ENCODE measurements at regions not wholly inside any gene's neighbourhood (a gene's known extent, or its start where the extent isn't known, plus 50 kb on each side); places are given as distances from the start of the nearest gene placed in this dataset.

DNA sequence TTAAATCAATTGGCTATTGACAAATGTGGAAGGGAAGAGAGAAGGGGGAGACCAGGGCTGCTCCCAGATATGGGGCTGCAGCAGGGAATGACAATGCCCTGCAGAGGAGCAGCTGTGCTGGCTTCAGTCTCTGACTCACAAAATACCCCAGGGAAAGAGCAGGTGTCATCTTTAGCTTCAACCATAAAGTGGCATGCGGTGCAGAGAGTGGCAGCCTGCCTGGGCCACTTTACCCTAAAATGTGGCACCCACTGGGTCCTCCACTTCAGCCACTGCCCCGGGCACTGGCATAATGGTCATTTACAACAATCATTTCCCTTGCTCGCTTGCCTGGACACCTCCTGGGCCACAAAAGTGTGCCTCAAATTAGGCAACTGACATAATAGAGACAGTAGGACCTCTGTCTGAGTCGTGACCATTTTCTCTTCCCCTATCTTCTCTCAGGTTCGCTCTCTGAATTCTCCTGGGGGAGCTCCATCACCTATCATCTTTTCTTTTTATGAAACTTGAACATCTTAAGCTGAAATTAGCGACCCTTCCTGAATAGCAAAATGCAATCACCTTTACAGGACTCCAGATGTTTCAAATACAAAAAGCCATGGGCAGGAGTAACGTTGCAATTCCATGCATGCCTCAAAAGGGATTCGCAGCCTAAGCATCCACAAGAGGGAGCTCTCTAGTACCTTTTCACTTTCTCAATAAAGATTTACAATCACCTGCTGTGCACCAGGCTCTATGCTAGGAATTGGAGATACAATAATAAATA is 179.9 kb upstream of the ATF7IP start:
- H3K27ac Mint-ChIP-seq, result peak overlapping the region; percentile 35
- H3K4me1 Mint-ChIP-seq, result peaks cover 30% of the 10 kb centered on the region
- peaks cover 11% of the 10 kb centered on the region for H3K27me3 Mint-ChIP-seq
- no peaks in the 10 kb centered on the region for H3K9me3 Mint-ChIP-seq
- peak overlapping the region; percentile 74 for H3K4me3 Mint-ChIP-seq
- no peaks in the 10 kb centered on the region for H3K36me3 Mint-ChIP-seq
- ATAC-seq, result peak; percentile 86

DNA sequence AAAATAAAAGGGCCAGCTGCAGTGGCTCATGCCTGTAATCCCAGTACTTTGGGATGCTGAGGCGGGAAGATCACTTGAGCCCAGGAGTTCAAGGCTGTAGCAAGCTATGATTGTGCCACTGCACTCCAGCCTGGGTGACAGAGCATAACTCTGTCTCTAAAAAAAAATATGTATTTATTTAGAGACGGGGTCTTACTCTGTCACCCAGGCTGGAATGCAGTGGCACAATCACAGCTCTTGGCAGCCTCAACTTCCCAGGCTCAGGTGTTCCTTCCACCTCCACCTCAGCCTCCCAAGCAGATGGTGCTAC is 179.3 kb upstream of the ATF7IP start:
- no peak overlapping the region for H3K4me3 Mint-ChIP-seq
- no peak for ATAC-seq
- H3K4me1 Mint-ChIP-seq, result peaks cover 34% of the 10 kb centered on the region
- peak overlapping the region; percentile 35 for H3K27ac Mint-ChIP-seq
- H3K27me3 Mint-ChIP-seq, result peaks cover 11% of the 10 kb centered on the region
- H3K36me3 Mint-ChIP-seq, result no peaks in the 10 kb centered on the region
- no peaks in the 10 kb centered on the region for H3K9me3 Mint-ChIP-seq

DNA sequence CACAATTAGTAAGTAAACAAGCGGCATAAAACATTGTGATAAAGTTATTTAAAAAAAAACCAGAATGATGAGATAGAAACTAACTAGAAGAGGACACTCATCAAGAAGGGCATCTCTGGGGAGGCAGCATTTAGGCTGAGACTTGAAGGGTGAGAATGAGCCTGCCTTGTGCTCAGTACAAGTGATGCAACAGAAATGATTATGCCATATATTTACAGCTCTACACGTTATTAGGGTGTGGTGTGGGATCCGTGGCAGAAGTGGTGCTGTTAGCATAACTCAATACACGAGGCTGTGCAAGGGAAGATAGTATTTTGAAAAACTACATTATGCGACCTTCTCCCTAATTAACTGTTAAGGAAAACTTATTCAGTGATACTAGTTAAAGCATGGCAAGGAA is 178.5 kb upstream of the ATF7IP start:
- no peak for ATAC-seq
- no peaks in the 10 kb centered on the region for H3K36me3 Mint-ChIP-seq
- no peaks in the 10 kb centered on the region for H3K9me3 Mint-ChIP-seq
- H3K4me3 Mint-ChIP-seq, result no peak overlapping the region
- H3K27me3 Mint-ChIP-seq, result peaks cover 11% of the 10 kb centered on the region
- no peak overlapping the region for H3K27ac Mint-ChIP-seq
- peaks cover 40% of the 10 kb centered on the region for H3K4me1 Mint-ChIP-seq

DNA sequence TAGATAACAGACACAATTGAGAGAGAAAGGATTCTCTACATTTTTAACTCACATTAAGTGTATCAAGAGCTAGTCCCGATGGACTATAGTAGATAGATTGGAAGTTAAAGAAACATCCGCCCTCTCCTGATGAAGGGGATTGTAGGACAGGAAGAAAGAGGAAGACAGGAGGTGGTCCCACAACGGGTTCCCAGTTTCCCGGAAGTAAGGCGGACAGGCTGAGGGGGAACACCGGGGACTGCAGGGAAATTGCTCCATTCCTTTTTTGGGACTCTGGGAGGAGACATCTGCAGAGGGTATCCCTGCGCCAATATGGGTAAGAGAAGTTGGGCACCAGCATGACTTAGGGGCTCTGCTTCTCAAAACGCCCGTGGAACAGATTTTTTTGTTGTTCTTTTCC is 177.5 kb upstream of the ATF7IP start:
- Mint-ChIP-seq H3K4me1 (peaks cover 42% of the 10 kb centered on the region), H3K9me3 (no peaks in the 10 kb centered on the region), H3K27me3 (peaks cover 11% of the 10 kb centered on the region), H3K27ac (no peak overlapping the region), H3K36me3 (no peaks in the 10 kb centered on the region), H3K4me3 (no peak overlapping the region)
- no peak for ATAC-seq

DNA sequence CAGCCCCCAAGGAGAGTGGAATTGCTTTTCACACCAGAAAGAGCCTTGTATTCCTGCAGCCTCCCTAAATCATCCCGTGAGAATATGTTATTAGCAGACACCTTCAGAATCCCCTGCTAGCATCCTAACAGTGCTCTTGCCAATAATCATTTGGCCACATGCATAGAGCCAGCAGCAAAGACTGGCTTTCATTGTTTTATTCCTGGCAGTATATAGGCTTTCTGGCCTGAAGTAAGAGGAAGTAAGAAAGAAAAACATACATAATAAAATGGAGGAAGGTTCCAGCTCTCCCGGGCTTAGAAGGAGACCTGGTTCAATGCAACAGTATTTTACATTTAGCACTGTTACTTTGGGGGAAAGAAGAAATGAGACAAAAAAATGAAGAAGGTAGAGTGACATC is 176.7 kb upstream of the ATF7IP start:
- Mint-ChIP-seq H3K36me3 (no peaks in the 10 kb centered on the region), H3K27ac (no peak overlapping the region), H3K4me1 (peaks cover 42% of the 10 kb centered on the region), H3K4me3 (no peak overlapping the region), H3K9me3 (no peaks in the 10 kb centered on the region), H3K27me3 (peaks cover 11% of the 10 kb centered on the region)
- ATAC-seq, result no peak

DNA sequence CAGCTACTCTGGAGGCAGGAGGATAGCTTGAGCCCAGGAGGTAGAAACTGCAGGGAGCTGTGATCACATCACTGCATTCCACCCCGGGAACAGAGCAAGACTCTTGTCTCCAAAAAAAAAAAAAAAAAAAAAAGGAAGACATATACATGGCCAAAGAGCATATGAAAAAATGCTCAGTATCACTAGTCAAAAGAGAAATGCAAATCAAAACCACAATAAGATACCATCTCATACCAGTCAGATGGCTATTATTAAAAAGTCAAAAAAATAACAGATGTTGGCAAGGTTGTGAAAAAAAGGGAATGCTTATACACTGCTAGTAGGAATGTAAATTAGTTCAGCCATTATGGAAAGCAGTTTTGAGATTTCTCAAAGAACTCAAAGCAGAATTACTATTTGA is 174.8 kb upstream of the ATF7IP start:
- no peak overlapping the region for H3K27ac Mint-ChIP-seq
- no peak for ATAC-seq
- H3K4me3 Mint-ChIP-seq, result no peak overlapping the region
- no peaks in the 10 kb centered on the region for H3K36me3 Mint-ChIP-seq
- H3K27me3 Mint-ChIP-seq, result peaks cover 11% of the 10 kb centered on the region
- H3K9me3 Mint-ChIP-seq, result no peaks in the 10 kb centered on the region
- H3K4me1 Mint-ChIP-seq, result peaks cover 31% of the 10 kb centered on the region

DNA sequence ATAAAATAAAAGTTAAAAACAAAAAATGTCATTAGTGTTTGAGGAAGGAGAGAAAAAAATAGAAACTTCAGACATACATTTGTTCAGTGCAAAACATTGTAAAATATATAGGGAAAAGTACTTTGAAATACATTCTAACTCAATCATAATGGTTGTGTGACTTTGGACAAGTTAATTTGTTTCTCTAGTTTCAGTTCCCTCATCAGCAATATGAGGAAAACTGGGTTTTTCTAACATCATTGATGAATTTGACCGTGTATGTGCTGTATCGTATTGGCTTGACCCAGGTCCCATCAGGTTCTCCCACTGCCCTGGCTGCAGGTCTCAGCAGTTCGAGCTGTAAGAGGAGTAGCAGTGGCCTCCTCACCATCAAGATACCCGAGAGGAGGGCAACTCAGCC is 173.9 kb upstream of the ATF7IP start:
- Mint-ChIP-seq H3K4me3 (peak overlapping the region; percentile 54), H3K36me3 (no peaks in the 10 kb centered on the region), H3K27me3 (peaks cover 11% of the 10 kb centered on the region), H3K4me1 (peaks cover 27% of the 10 kb centered on the region), H3K9me3 (no peaks in the 10 kb centered on the region), H3K27ac (peak overlapping the region; percentile 50)
- no peak for ATAC-seq

DNA sequence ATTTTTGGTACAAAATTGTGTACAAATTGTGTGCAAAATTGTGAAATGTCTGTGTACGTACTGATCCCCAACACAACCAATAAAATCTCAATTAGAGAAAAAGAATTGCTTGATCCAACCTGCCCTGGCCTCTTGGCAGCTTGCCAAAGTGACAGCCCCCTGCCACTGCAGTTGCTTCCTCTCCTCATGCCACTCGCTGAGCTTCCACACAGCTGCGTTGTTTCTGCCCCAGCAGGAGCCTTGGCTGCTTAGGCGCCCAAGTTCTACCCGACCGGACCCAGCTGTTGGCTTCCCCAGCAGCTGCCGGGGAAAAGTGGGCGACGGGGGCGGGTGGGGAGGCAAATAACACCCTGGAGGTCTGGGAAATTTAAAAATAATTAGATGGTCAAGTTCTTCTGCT is 171.8 kb upstream of the ATF7IP start:
- no peaks in the 10 kb centered on the region for H3K36me3 Mint-ChIP-seq
- no peak for ATAC-seq
- no peak overlapping the region for H3K27ac Mint-ChIP-seq
- H3K4me3 Mint-ChIP-seq, result no peak overlapping the region
- no peaks in the 10 kb centered on the region for H3K27me3 Mint-ChIP-seq
- H3K4me1 Mint-ChIP-seq, result peaks cover 23% of the 10 kb centered on the region
- H3K9me3 Mint-ChIP-seq, result no peaks in the 10 kb centered on the region

DNA sequence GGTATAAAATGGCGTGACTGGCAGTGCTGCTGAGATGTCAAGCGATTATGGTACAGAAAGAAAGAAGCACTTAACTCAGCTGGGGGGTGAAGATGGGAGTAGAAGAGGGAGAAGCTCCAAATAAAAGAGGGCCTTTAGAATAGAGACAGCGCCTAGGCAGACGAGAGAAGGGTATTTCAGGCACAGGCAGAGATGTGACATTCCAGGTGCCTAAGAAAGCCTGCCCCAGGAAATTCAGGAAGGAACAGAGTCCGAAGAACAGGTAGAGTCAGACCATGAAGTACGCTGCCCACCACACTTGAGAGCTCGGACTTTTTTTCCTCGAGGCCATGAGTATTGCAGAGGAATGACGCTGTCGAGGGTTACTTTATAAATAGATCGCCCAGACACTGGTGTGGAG is 170.9 kb upstream of the ATF7IP start:
- Mint-ChIP-seq H3K4me3 (no peak overlapping the region), H3K27me3 (no peaks in the 10 kb centered on the region), H3K27ac (no peak overlapping the region), H3K9me3 (no peaks in the 10 kb centered on the region), H3K36me3 (no peaks in the 10 kb centered on the region), H3K4me1 (peaks cover 16% of the 10 kb centered on the region)
- ATAC-seq, result no peak

DNA sequence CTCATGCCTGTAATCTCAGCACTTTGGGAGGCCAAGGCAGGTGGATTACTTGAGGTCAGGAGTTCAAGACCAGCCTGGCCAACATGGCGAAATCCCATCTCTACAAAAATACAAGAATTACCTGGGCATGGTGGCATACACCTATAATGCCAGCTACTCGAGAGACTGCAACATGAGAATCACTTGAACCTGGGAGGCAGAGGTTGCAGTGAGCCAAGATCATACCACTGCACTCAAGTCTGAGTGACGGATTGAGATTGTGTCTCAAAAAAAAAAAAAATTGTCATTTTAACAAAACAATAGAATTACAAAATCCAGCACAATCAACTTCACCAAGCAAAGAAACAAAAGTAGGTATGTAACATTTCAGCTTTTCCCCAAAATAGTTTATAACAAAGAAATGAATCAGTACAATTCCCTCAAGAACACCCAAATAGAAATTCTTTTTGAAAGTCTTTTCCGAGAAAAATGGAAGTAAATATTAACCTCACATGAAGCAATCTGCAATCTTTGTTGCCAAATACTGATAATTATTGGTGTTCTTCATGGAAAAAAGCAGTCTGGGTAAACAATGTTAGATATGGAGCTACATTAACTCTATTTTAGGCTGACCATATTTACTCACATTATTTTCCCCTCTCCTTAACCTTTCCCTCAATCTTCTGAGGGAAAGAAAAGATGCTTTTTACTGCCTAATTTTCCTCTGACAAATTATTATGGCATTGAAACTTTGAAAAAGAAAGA is 165.9 kb upstream of the ATF7IP start:
- no peak overlapping the region for H3K27ac Mint-ChIP-seq
- no peaks in the 10 kb centered on the region for H3K27me3 Mint-ChIP-seq
- no peak for ATAC-seq
- H3K4me1 Mint-ChIP-seq, result no peaks in the 10 kb centered on the region
- H3K4me3 Mint-ChIP-seq, result no peak overlapping the region
- H3K9me3 Mint-ChIP-seq, result peaks cover 2% of the 10 kb centered on the region
- H3K36me3 Mint-ChIP-seq, result no peaks in the 10 kb centered on the region

DNA sequence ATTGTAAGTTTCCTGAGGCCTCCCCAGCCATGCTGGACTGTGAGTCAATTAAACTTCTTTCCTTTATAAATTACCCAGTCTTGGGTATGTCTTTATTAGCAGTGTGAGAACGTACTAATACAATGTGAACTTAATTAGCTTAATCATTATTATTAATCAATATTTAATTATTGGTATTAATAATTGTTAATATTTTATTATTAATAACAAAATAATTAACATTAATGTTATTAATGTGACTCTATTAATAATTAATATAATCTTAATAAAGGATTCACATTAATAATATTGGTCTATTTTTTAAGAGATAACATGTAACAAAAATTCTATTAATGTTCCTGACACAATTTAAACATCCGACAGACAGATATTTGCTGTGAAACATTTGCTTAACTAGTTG is 164.9 kb upstream of the ATF7IP start:
- Mint-ChIP-seq H3K27ac (no peak overlapping the region), H3K4me3 (no peak overlapping the region), H3K36me3 (no peaks in the 10 kb centered on the region), H3K9me3 (peaks cover 2% of the 10 kb centered on the region), H3K4me1 (no peaks in the 10 kb centered on the region), H3K27me3 (no peaks in the 10 kb centered on the region)
- ATAC-seq, result no peak

DNA sequence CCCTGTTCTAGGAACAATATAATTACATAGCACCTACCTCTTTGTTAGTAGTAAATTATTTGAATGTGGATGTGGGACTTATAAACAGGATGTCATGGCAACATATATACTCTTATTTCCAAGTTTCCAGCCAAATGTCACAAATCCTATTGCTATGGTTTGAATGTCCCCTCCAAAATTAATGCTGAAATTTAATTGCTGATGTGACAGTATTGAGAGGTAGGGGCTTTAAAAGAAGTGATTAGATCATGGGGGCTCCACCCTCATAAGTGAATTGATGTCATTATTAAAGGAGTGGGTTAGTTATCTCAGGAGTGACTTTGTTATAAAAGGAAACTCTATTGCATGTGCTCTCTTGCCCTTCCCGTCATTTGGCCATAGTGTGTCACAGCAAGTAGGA is 164.2 kb upstream of the ATF7IP start:
- Mint-ChIP-seq H3K4me1 (no peaks in the 10 kb centered on the region), H3K27ac (no peak overlapping the region)

DNA sequence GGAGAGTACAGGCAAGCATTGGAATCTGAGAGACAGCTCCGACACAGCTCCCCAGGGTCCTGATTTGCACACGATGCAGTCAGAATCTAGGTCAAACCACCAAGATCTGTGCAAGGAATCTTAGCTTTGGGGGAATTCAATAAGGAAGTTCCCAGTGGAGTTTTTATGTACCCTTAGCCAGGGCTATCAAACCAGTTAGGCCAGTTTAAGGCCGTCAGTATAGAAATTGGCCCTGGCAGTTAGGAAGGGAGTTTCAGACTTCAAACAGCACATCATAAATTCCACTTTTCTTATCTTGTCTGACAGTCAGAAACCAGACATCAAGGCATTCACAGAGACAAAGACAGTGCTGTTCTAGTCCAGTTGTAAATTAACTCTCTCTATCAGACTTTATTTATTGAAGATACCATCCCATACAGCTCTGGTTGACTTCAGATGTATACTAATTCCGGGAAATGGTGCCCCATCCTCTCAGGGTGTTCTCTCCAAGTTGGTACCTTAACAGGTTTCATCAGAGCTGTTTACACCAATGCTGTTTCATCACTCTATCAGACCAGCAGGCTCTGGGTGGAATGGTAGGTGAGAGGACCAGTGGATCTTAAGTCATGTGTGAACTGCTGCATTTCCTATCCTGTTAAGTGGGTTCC is 157.5 kb upstream of the ATF7IP start:
- H3K27me3 Mint-ChIP-seq, result no peaks in the 10 kb centered on the region
- H3K9me3 Mint-ChIP-seq, result peaks cover 3% of the 10 kb centered on the region
- no peak overlapping the region for H3K4me3 Mint-ChIP-seq
- no peak overlapping the region for H3K27ac Mint-ChIP-seq
- peaks cover 6% of the 10 kb centered on the region for H3K36me3 Mint-ChIP-seq
- H3K4me1 Mint-ChIP-seq, result no peaks in the 10 kb centered on the region
- ATAC-seq, result no peak

More for the DNA sequence above, 164.2 kb upstream of the ATF7IP start:
- Mint-ChIP-seq H3K9me3 (peaks cover 3% of the 10 kb centered on the region), H3K4me3 (no peak overlapping the region), H3K27me3 (no peaks in the 10 kb centered on the region), H3K36me3 (peaks cover 2% of the 10 kb centered on the region)
- no peak for ATAC-seq

DNA sequence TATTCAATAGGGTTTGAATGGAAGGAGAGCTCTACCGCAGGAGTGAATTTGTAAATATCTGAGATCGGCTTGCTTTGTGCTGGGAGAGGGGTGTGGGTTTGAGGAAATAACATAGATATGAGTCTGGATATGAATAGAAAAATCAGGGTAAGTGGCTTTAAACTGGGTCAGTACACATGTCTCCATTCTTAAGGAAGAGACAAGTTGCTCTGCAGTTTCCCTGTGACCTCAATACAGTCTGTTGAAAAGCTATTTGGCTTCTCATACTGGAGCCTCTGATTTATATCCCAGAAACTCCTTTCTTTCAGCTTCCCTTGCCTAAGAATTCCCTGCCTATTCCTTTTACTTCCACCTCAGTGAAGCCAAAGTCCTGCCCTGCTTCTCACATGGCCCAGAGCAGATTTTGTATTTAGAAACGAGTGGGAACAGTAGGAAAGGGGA is 153.5 kb upstream of the ATF7IP start:
- no peak for ATAC-seq
- H3K36me3 Mint-ChIP-seq, result no peaks in the 10 kb centered on the region
- no peak overlapping the region for H3K4me3 Mint-ChIP-seq
- peaks cover 6% of the 10 kb centered on the region for H3K4me1 Mint-ChIP-seq
- H3K27ac Mint-ChIP-seq, result no peak overlapping the region
- no peaks in the 10 kb centered on the region for H3K27me3 Mint-ChIP-seq
- H3K9me3 Mint-ChIP-seq, result no peaks in the 10 kb centered on the region

DNA sequence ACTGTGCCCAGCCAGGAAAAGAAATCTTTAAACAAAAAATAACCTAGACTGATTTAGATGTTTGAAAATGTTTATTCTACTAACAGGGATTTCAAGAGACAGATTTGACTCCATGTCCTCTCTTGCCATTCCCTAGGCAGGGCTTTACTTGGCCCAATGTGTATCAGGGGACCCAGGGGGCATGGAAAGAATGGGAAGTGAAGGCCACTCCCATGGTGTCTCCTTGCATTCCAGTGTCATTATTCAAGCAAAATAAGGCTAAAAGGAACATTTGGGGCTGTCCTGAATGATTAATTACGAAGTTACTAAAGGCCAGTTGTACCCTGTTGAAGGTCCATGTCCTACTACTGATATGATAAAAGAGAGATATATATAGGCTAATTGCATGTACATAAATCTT is 151.9 kb upstream of the ATF7IP start:
- H3K4me3 Mint-ChIP-seq, result no peak overlapping the region
- peaks cover 10% of the 10 kb centered on the region for H3K4me1 Mint-ChIP-seq
- no peak overlapping the region for H3K27ac Mint-ChIP-seq
- H3K27me3 Mint-ChIP-seq, result no peaks in the 10 kb centered on the region
- ATAC-seq, result no peak
- H3K36me3 Mint-ChIP-seq, result no peaks in the 10 kb centered on the region
- H3K9me3 Mint-ChIP-seq, result no peaks in the 10 kb centered on the region

DNA sequence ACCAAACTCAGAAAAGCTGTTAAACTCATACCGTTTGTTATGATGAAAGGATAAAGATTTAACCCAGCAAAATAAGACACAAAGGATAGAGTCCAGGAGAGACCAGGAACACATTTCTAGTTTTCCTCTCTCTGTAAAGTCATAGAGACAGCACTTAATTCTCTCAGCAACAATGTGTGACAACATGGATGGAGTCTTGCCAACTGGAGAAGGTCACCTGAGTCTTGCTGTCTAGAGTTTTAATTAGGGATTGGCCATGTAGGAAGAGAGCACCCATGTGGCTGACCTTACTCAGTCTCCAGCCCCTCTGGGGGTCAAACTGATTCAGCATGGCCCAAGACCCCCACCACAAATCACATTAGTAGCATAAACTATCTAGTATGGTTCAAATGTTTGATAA is 151.0 kb upstream of the ATF7IP start:
- Mint-ChIP-seq H3K27ac (no peak overlapping the region), H3K4me1 (peaks cover 10% of the 10 kb centered on the region), H3K27me3 (no peaks in the 10 kb centered on the region), H3K4me3 (no peak overlapping the region), H3K9me3 (no peaks in the 10 kb centered on the region), H3K36me3 (no peaks in the 10 kb centered on the region)
- ATAC-seq, result no peak
